Ovary (tissue), 7 donors: ENCODE measurements at regions not wholly inside any gene's neighbourhood (a gene's known extent, or its start where the extent isn't known, plus 50 kb on each side); places are given as distances from the start of the nearest gene placed in this dataset.

ENCODE experiments used
- DNase-seq, 5 donors: peaks; one replicate each; pipeline ENCODE4 v3.0.0-alpha.2; 2019 to 2020
- H3K27ac ChIP-seq, 2 donors: fragments of 200-600 bp; one replicate each; pipeline versions ENCODE4 v1.5.1 to v1.8.0; 2019 to 2022
- H3K27me3 ChIP-seq: fragments of 200-600 bp; one replicate; pipeline ENCODE4 v1.8.0; 2022
- H3K36me3 ChIP-seq: fragments of 200-600 bp; sonication (generic); one replicate; pipeline ENCODE4 v1.5.1; 2019
- H3K4me1 ChIP-seq: one replicate; pipeline ENCODE4 v1.8.1; 2013; ENCODE audit warnings: mild to moderate bottlenecking, moderate library complexity; ENCODE audit not compliant: insufficient read depth
- H3K4me3 ChIP-seq: fragments of 200-600 bp; sonication (generic); one replicate; pipeline ENCODE4 v1.5.1; 2017
- H3K9me3 ChIP-seq, 2 donors: fragments of 200-600 bp in 1 of 2; sonication (generic) in 1 of 2; one replicate each; pipeline versions ENCODE4 v1.5.1 to v1.8.1; 2013 to 2019; ENCODE audit warnings: mild to moderate bottlenecking in 1 of 2, moderate library complexity in 1 of 2
- EP300 ChIP-seq: sonication (generic); formaldehyde crosslinking; IDR thresholded peaks from one replicate; pipeline ENCODE4 v1.6.1; 2017; ENCODE audit warnings: antibody characterized with exemption
- POLR2A ChIP-seq: fragments of 450-650 bp; IDR thresholded peaks from one replicate; pipeline ENCODE4 v1.6.1; 2017; ENCODE audit warnings: antibody characterized with exemption, mild to moderate bottlenecking, moderate library complexity
- WGBS, 3 donors: extraction: QIAGEN DNeasy Blood & Tissue Kit in 1 of 3; methylation state at CpG; one replicate each; pipeline versions ENCODE4 v1.1.5 to v1.1.7; 2013 to 2017; 5-methylcytosine and 5-hydroxymethylcytosine counted together
- intact Hi-C, 4 donors: fragments of 100-400 bp; cut with DNase I; formaldehyde crosslinking; loops; one replicate each; pipeline versions ENCODE4 v1.11.0 to v1.15.1; 2022 to 2023
- TF ChIP-seq, protein P1 (sequence below), 3 donors: fragments of 450-650 bp in 2 of 3; fragments of 200-600 bp in 1 of 3; IDR thresholded peaks; one replicate each; pipeline versions ENCODE4 v1.5.1 to v1.8.0; 2016 to 2022; ENCODE audit warnings: antibody characterized with exemption in 3 of 3, mild to moderate bottlenecking in 1 of 3
- donor health status: DM: no; HTN: no; CAD: no; lungs with moderate emphysema.
- donor health status: DM: no; HTN: no; CAD: no.
- donor health status: Bipolar disorder and iron deficiency.
- donor health status: DM: no; HTN: no; CAD: no.
- donor health status: DM: yes; HTN: yes; CAD: no.

DNA sequence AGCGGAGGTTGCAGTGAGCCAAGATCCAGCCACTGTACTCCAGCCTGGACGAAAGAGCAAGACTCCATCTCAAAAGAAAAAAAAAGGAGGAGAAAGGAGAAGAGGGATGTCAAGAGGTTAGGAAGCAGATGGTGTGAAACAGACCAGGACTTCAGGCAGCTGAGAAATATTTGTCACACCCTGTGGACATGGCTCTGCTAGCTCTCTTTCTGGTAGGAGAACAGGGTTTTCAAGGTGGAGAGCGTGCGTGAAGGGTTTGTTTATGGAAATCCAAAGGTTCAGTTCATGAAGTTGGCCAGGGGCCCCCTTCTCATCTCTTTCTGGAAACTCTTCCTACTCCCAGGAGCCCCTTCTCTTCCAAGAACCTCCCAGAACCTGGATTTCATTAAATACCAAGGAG is 110.8 kb upstream of the GALNT17 start:
- no peaks in the 10 kb centered on the region for H3K27me3 ChIP-seq
- H3K36me3 ChIP-seq, result no peaks in the 10 kb centered on the region
- H3K27ac ChIP-seq, result no peak overlapping the region
- H3K9me3 ChIP-seq, result no peaks in the 10 kb centered on the region
- no peak overlapping the region for H3K4me3 ChIP-seq
- DNase-seq, result no peak
- intact Hi-C loops, result no loop called here
- WGBS, 3 donors, result 84 to 95% (median 95%) methylated on average over 4 of the region's 4 CpGs
- no peaks in the 10 kb centered on the region for H3K4me1 ChIP-seq
- TF ChIP-seq EP300, result no peak
- TF ChIP-seq, protein P1, sequence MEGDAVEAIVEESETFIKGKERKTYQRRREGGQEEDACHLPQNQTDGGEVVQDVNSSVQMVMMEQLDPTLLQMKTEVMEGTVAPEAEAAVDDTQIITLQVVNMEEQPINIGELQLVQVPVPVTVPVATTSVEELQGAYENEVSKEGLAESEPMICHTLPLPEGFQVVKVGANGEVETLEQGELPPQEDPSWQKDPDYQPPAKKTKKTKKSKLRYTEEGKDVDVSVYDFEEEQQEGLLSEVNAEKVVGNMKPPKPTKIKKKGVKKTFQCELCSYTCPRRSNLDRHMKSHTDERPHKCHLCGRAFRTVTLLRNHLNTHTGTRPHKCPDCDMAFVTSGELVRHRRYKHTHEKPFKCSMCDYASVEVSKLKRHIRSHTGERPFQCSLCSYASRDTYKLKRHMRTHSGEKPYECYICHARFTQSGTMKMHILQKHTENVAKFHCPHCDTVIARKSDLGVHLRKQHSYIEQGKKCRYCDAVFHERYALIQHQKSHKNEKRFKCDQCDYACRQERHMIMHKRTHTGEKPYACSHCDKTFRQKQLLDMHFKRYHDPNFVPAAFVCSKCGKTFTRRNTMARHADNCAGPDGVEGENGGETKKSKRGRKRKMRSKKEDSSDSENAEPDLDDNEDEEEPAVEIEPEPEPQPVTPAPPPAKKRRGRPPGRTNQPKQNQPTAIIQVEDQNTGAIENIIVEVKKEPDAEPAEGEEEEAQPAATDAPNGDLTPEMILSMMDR (IDR thresholded peaks at IDR 0.05), result no peak
- TF ChIP-seq POLR2A, result no peak

DNA sequence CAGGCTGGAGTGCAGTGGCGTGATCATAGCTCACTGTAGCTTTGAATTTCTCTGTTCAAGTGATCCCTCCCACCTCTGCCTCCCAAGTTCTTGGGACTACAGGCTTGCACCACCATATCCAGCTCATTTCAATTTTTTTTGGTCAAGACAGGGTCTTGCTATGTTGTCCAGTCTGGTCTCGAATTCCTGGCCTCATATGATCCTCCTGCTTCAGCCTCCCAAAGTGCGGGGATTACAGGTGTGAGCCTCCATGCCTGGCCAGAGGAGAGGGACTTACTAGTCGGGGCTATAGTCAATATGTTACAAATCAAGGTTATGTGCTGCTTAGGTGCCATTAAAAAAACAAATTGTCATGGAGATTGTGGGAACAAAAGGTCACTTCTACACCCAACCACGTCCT is 105.3 kb upstream of the GALNT17 start:
- 86 to 87% (median 87%) methylated on average over 5 of the region's 5 CpGs for WGBS, 3 donors
- no peak for TF ChIP-seq POLR2A
- TF ChIP-seq, protein P1 (IDR thresholded peaks at IDR 0.05), result no peak
- DNase-seq, result no peak
- Histone ChIP-seq H3K4me1 (no peaks in the 10 kb centered on the region), H3K27ac (no peak overlapping the region), H3K36me3 (no peaks in the 10 kb centered on the region), H3K9me3 (no peaks in the 10 kb centered on the region), H3K27me3 (no peaks in the 10 kb centered on the region), H3K4me3 (no peak overlapping the region)
- intact Hi-C loops, result no loop called here

DNA sequence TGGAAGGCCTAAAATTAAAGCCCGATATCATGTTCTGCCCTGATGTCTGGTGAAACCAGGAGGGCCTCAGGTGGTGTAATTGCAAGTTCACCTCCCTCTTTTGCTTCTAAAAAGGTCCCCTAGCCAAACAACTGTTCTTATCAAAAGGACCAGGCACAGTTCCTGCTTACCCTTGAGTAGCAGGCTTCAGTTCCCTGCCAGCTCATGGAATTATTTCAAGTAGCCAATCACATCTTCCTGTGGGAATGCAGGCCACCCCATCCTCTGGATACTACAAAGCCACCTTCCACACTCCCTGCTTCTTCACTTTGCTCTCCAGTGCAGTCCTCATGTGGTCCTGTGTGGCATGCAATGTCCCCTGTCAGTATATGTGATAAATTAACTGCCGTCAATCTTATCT is 97.7 kb upstream of the GALNT17 start:
- TF ChIP-seq, protein P1 (IDR thresholded peaks at IDR 0.05), result no peak
- TF ChIP-seq EP300 (no peak), POLR2A (no peak)
- H3K9me3 ChIP-seq, result no peaks in the 10 kb centered on the region
- no peaks in the 10 kb centered on the region for H3K36me3 ChIP-seq
- H3K4me1 ChIP-seq, result no peaks in the 10 kb centered on the region
- no peak overlapping the region for H3K27ac ChIP-seq
- WGBS, 3 donors, result 95 to 98% (median 97%) methylated on average over 2 of the region's 2 CpGs
- intact Hi-C loops, result no loop called here
- H3K4me3 ChIP-seq, result no peak overlapping the region
- H3K27me3 ChIP-seq, result no peaks in the 10 kb centered on the region
- no peak for DNase-seq

DNA sequence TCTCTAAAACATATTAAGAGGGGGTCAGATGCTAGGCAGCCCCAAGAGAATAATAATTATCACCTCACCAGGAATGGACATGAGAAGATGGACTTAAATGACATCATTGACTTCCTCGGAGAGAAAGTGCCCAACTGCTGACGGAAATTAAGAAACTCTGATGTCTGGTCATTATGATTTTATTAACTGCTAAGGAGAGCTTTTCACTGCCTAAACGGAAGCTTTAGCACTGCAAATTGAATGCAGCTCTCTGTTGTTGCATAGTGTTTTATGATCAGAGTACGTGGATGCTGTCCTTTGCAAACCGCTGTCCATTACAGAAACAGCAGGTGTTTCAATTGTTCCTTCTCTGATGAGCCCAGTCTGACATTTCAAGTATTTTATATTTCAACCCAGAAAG is 89.4 kb upstream of the GALNT17 start:
- TF ChIP-seq POLR2A, result no peak
- TF ChIP-seq, protein P1 (IDR thresholded peaks at IDR 0.05), result no peak
- TF ChIP-seq EP300, result no peak
- H3K36me3 ChIP-seq, result no peaks in the 10 kb centered on the region
- intact Hi-C loops, result no loop called here

DNA sequence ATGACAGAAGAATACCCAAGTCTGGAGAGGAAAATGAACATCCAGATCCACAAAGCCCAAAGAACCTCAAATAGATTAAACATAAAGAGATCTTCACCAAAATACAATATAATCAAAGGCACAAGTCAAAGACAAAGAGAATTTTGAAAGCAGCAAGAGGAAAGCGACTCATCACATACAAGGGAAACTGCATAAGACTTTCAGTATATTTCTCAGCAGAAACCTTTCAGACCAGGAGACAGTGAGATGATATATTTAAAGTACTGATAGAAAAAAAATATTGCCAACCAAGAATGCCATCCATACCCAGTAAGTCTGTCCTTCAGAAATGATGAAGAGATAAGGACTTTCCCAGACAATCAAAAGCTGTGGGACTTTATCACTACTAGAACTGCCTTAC is 81.5 kb upstream of the GALNT17 start:
- Histone ChIP-seq H3K9me3 (peaks cover 0 to 4% of the 10 kb centered on the region in 2 donors), H3K4me3 (no peak overlapping the region), H3K4me1 (no peaks in the 10 kb centered on the region), H3K27me3 (no peaks in the 10 kb centered on the region), H3K27ac (no peak overlapping the region), H3K36me3 (no peaks in the 10 kb centered on the region)
- intact Hi-C loops, result no loop called here
- TF ChIP-seq POLR2A, result no peak
- TF ChIP-seq EP300, result no peak
- TF ChIP-seq, protein P1 (IDR thresholded peaks at IDR 0.05), result no peak
- WGBS, 3 donors, result 81 to 95% (median 90%) methylated on average over 1 of the region's 1 CpG
- DNase-seq, result no peak

More for the DNA sequence above, 89.4 kb upstream of the GALNT17 start:
- H3K4me1 ChIP-seq, result no peaks in the 10 kb centered on the region
- no peak overlapping the region for H3K4me3 ChIP-seq
- no peaks in the 10 kb centered on the region for H3K27me3 ChIP-seq
- no peaks in the 10 kb centered on the region for H3K9me3 ChIP-seq
- WGBS, 3 donors, result 75 to 80% (median 77%) methylated on average over 5 of the region's 5 CpGs
- H3K27ac ChIP-seq, result no peak overlapping the region
- DNase-seq, result no peak
